K562 (cell line): ENCODE measurements at regions not wholly inside any gene's neighbourhood (a gene's known extent, or its start where the extent isn't known, plus 50 kb on each side); places are given as distances from the start of the nearest gene placed in this dataset.

ENCODE experiments used
- ATAC-seq: fragments of 200-7000 bp; cut with Tn5 transposase; 3 replicates; pipeline ENCODE4 v1.9.1; 2020; ENCODE audit warnings: moderate library complexity
- BruUV-seq: library from RNA; stranded (reverse); fragments of 400-500 nt; replicated peaks from 2 replicates; lab custom pipeline; 2021; lab: Mats Ljungman, UMichigan
- CTCF ChIA-PET: fragments of 300-600 bp; formaldehyde crosslinking; extraction: SDS; loops from one replicate; lab custom pipeline; 2021; ENCODE audit warnings: low intra/inter-chr PET ratio; lab: Yijun Ruan, JAX
- POLR2A ChIA-PET: fragments of 300-600, 350-650 bp; sonication (Branson Sonifier 250); formaldehyde crosslinking; extraction: SDS; loops from one replicate; lab custom pipeline; 2021; ENCODE audit warnings: antibody characterized with exemption, inconsistent platforms; lab: Yijun Ruan, JAX
- DNase-seq, 4 experiments: peaks; one replicate each; pipeline versions ENCODE4 v3.0.0 to v3.0.0-alpha.2; 2011 to 2018; ENCODE audit warnings: low spot score in 3 of 4, mixed read lengths in 3 of 4; ENCODE audit errors: extremely low read depth in 1 of 4
- FAIRE-seq: peaks from 2 replicates; lab custom pipeline; 2011; peaks lifted over from hg19 to GRCh38; lab: Jason Lieb, UNC
- H2AFZ ChIP-seq: 2 replicates; pipeline ENCODE4 v1.6.0; 2011; ENCODE audit warnings: low read depth, low read length, control low read depth, inconsistent platforms
- H3K27ac ChIP-seq: fragments of 200-600 bp; 3 replicates; pipeline ENCODE4 v1.8.0; 2011; ENCODE audit warnings: low read depth, mild to moderate bottlenecking, control low read depth, inconsistent platforms, low read length, moderate library complexity, mixed read lengths; ENCODE audit errors: extremely low read depth
- H3K27me3 ChIP-seq, 2 experiments: fragments of 300-600 bp in 1 of 2; 2 replicates in 1 of 2; 3 replicates in 1 of 2; pipeline versions ENCODE4 v1.6.0 to v1.8.0; 2011; ENCODE audit warnings: inconsistent platforms in 2 of 2, low read length in 2 of 2, mild to moderate bottlenecking in 1 of 2, mixed read lengths in 1 of 2, moderate library complexity in 1 of 2; ENCODE audit not compliant: control insufficient read depth in 2 of 2, insufficient read depth in 2 of 2
- H3K36me3 ChIP-seq: fragments of 300-600 bp; 3 replicates; pipeline ENCODE4 v1.8.0; 2011; ENCODE audit warnings: mild to moderate bottlenecking, low read length, inconsistent platforms; ENCODE audit not compliant: control insufficient read depth, insufficient read depth
- H3K4me1 ChIP-seq, 2 experiments: fragments of 200-600 bp in 1 of 2; replicated peaks in 1 of 2; 2 replicates in 1 of 2; 3 replicates in 1 of 2; pipeline versions ENCODE4 v1.5.1 to v1.8.0; 2011; ENCODE audit warnings: inconsistent platforms in 2 of 2, low read length in 2 of 2, mild to moderate bottlenecking in 1 of 2, mixed read lengths in 1 of 2, moderate library complexity in 1 of 2; ENCODE audit not compliant: control insufficient read depth in 2 of 2, insufficient read depth in 2 of 2
- H3K4me2 ChIP-seq: 2 replicates; pipeline ENCODE4 v1.6.1; 2011; ENCODE audit warnings: low read length, control low read depth, inconsistent platforms, mixed read lengths; ENCODE audit not compliant: insufficient read depth
- H3K4me3 ChIP-seq: fragments of 200-600 bp; sonication (generic), shearing (Covaris generic); 2 replicates; pipeline ENCODE4 v1.5.1; 2016; ENCODE audit warnings: control low read depth, inconsistent platforms
- H3K79me2 ChIP-seq: fragments of 200-600 bp; 3 replicates; pipeline ENCODE4 v1.8.0; 2011; ENCODE audit warnings: low read length, inconsistent platforms; ENCODE audit not compliant: control insufficient read depth, insufficient read depth
- H3K9ac ChIP-seq, 2 experiments: 2 replicates each; pipeline versions ENCODE4 v1.6.0 to v1.6.1; 2011; ENCODE audit warnings: low read depth in 2 of 2, low read length in 2 of 2, control low read depth in 1 of 2, inconsistent platforms in 1 of 2, mild to moderate bottlenecking in 1 of 2, mixed read lengths in 1 of 2; ENCODE audit not compliant: insufficient read depth in 1 of 2
- H3K9me1 ChIP-seq: one replicate; pipeline ENCODE4 v1.6.0; 2011; ENCODE audit warnings: inconsistent platforms, mild to moderate bottlenecking, low read length, moderate library complexity; ENCODE audit not compliant: control insufficient read depth, insufficient read depth
- H3K9me3 ChIP-seq: replicated peaks from 2 replicates; pipeline ENCODE4 v1.5.1; 2011; ENCODE audit warnings: low read depth, low read length, inconsistent platforms; ENCODE audit not compliant: control insufficient read depth, insufficient read depth
- H4K20me1 ChIP-seq: replicated peaks from 2 replicates; pipeline ENCODE4 v1.6.1; 2011; ENCODE audit warnings: low read length, inconsistent platforms, mixed read lengths; ENCODE audit not compliant: control insufficient read depth, insufficient read depth
- CHCHD3 ChIP-seq: fragments of 250-450 bp; sonication (Bioruptor Pico); IDR thresholded peaks from 2 replicates; pipeline ENCODE4 v2.1.2; 2022; ENCODE audit warnings: mild to moderate bottlenecking
- CHD4 ChIP-seq: fragments of 200-600 bp; sonication (generic); IDR thresholded peaks from 3 replicates; pipeline ENCODE4 v1.6.1; 2012; ENCODE audit warnings: low read depth, mild to moderate bottlenecking, mixed read lengths, low read length, inconsistent platforms; ENCODE audit not compliant: insufficient read depth, insufficient replicate concordance, poor library complexity, severe bottlenecking
- ZBTB17 ChIP-seq: fragments of 450-650 bp; formaldehyde crosslinking; IDR thresholded peaks from 2 replicates; pipeline ENCODE4 v1.4.0; 2020; ENCODE audit warnings: mild to moderate bottlenecking
- ZNF311 ChIP-seq: fragments of 250-450 bp; sonication (Bioruptor Pico); IDR thresholded peaks from 2 replicates; pipeline ENCODE4 v1.4.0; 2020; ENCODE audit warnings: mild to moderate bottlenecking, moderate library complexity
- ZNF408 ChIP-seq: fragments of 250-450 bp; sonication (Bioruptor Pico); IDR thresholded peaks from 2 replicates; pipeline ENCODE4 v1.4.0; 2020; ENCODE audit warnings: low read depth, mild to moderate bottlenecking, moderate library complexity
- ZNF431 ChIP-seq: sonication (generic); formaldehyde crosslinking; IDR thresholded peaks from 2 replicates; pipeline ENCODE4 v1.8.0; 2022; ENCODE audit warnings: mild to moderate bottlenecking, missing genetic modification reagents
- ZNF511 ChIP-seq: sonication (generic); formaldehyde crosslinking; IDR thresholded peaks from 2 replicates; pipeline ENCODE4 v1.8.0; 2022; ENCODE audit warnings: mild to moderate bottlenecking, missing genetic modification reagents
- WGBS: fragments of 100-300 bp; shearing (Covaris generic); methylation state at CpG from one replicate; pipeline ENCODE4 v1.1.6; 2016; ENCODE audit warnings: low coverage, mixed read lengths; ENCODE audit not compliant: insufficient coverage; ENCODE audit errors: missing lambda C conversion rate; 5-methylcytosine and 5-hydroxymethylcytosine counted together
- in situ Hi-C: fragments of 300-500 bp; cut with MboI; formaldehyde crosslinking; loops from 4 replicates; pipeline ENCODE4 v1.15.0; 2018; ENCODE audit warnings: inconsistent platforms, mixed read lengths
- intact Hi-C: fragments of 100-400 bp; cut with micrococcal nuclease; formaldehyde crosslinking; loops from 2 replicates; pipeline ENCODE4 v1.14.2; 2022
- TF ChIP-seq, protein P1 (sequence below): sonication (generic); formaldehyde crosslinking; IDR thresholded peaks from 2 replicates; pipeline ENCODE4 v1.8.1; 2023; ENCODE audit warnings: missing genetic modification reagents, mild to moderate bottlenecking, borderline replicate concordance

DNA sequence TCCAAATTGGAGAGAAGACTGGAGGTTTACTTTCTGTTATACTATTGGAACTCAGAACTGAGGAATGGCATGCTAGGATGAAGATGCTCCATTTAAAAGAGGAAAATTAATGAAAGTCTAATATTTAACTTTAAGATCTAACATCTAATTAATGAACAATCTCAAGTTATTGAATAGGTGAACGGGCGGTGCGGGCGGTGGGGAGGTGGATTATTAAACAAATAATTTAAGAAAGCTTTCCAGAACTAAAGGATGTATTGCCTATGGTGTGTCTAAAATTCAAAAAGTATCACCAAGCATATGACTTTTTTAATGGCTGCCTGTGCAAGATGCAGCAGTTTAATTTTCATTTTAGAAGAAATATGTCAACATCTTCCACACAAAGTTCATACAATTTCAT is 1747.1 kb upstream of the SEL1L start:
- H3K27ac ChIP-seq, result no peak overlapping the region
- no TSS peak for BruUV-seq
- no peaks in the 10 kb centered on the region for H3K79me2 ChIP-seq
- no peaks in the 10 kb centered on the region for H3K27me3 ChIP-seq
- DNase-seq (no peak), FAIRE-seq (no peak)
- no peaks in the 10 kb centered on the region for H4K20me1 ChIP-seq
- H3K9me3 ChIP-seq, result no peaks in the 10 kb centered on the region
- H2AFZ ChIP-seq, result no peak overlapping the region
- intact Hi-C loops, result no loop called here
- 4% methylated on average over 4 of the region's 4 CpGs for WGBS
- no peak overlapping the region for H3K4me3 ChIP-seq
- TF ChIP-seq, protein P1, sequence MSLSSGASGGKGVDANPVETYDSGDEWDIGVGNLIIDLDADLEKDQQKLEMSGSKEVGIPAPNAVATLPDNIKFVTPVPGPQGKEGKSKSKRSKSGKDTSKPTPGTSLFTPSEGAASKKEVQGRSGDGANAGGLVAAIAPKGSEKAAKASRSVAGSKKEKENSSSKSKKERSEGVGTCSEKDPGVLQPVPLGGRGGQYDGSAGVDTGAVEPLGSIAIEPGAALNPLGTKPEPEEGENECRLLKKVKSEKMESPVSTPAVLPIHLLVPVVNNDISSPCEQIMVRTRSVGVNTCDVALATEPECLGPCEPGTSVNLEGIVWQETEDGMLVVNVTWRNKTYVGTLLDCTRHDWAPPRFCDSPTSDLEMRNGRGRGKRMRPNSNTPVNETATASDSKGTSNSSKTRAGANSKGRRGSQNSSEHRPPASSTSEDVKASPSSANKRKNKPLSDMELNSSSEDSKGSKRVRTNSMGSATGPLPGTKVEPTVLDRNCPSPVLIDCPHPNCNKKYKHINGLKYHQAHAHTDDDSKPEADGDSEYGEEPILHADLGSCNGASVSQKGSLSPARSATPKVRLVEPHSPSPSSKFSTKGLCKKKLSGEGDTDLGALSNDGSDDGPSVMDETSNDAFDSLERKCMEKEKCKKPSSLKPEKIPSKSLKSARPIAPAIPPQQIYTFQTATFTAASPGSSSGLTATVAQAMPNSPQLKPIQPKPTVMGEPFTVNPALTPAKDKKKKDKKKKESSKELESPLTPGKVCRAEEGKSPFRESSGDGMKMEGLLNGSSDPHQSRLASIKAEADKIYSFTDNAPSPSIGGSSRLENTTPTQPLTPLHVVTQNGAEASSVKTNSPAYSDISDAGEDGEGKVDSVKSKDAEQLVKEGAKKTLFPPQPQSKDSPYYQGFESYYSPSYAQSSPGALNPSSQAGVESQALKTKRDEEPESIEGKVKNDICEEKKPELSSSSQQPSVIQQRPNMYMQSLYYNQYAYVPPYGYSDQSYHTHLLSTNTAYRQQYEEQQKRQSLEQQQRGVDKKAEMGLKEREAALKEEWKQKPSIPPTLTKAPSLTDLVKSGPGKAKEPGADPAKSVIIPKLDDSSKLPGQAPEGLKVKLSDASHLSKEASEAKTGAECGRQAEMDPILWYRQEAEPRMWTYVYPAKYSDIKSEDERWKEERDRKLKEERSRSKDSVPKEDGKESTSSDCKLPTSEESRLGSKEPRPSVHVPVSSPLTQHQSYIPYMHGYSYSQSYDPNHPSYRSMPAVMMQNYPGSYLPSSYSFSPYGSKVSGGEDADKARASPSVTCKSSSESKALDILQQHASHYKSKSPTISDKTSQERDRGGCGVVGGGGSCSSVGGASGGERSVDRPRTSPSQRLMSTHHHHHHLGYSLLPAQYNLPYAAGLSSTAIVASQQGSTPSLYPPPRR (CRISPR knock-in tag), result no peak
- TF ChIP-seq CHD4, result no peak
- no peak for TF ChIP-seq ZNF408 (CRISPR knock-in tag)
- no peak for TF ChIP-seq ZNF431 (CRISPR knock-in tag)
- TF ChIP-seq CHCHD3 (CRISPR knock-in tag), result no peak
- TF ChIP-seq ZNF311, result no peak
- TF ChIP-seq ZNF511 (CRISPR knock-in tag), result no peak
- no peak for TF ChIP-seq ZBTB17 (CRISPR knock-in tag)
- TF ChIP-seq, all 486 proteins: peak for 0
- in situ Hi-C loops, result no loop called here
- ChIA-PET POLR2A (no interaction called here), CTCF (no interaction called here)
- no peaks in the 10 kb centered on the region for H3K4me1 ChIP-seq
- H3K9ac ChIP-seq, result no peak overlapping the region
- no peaks in the 10 kb centered on the region for H3K36me3 ChIP-seq
- no peaks in the 10 kb centered on the region for H3K9me1 ChIP-seq
- H3K4me2 ChIP-seq, result no peak overlapping the region
- ATAC-seq, result no peak
